A673 (cell line): ENCODE measurements at regions not wholly inside any gene's neighbourhood (a gene's known extent, or its start where the extent isn't known, plus 50 kb on each side); places are given as distances from the start of the nearest gene placed in this dataset.
"Not testable (repeated sequence)": the region's sequence is repeated elsewhere in the genome, so short reads cannot be mapped to it uniquely, and the experiment has no call there.

Source experiments
- CTCF ChIP-seq: fragments of 300-800, 200-600 bp; sonication (generic); conservative IDR thresholded peaks from 2 replicates; pipeline ENCODE4 v1.5.1; 2017; ENCODE audit warnings: low read depth, mild to moderate bottlenecking, antibody characterized with exemption, low read length, moderate library complexity, mixed read lengths
- EZH2 ChIP-seq: fragments of 200-600 bp; sonication (generic); IDR thresholded peaks from 2 replicates; pipeline ENCODE4 v1.6.1; 2017; ENCODE audit warnings: borderline replicate concordance, low read depth, mild to moderate bottlenecking, mixed read lengths, antibody characterized with exemption, low read length; ENCODE audit not compliant: poor library complexity, severe bottlenecking

GRCh38 chr11:3576066-3576604, 65.7 kb downstream of the ART5 start:
- not testable (repeated sequence) for TF ChIP-seq EZH2, CTCF
